ENCODE measurements at regions not wholly inside any gene's neighbourhood (a gene's known extent, or its start where the extent isn't known, plus 50 kb on each side); places are given as distances from the start of the nearest gene placed in this dataset.

DNA sequence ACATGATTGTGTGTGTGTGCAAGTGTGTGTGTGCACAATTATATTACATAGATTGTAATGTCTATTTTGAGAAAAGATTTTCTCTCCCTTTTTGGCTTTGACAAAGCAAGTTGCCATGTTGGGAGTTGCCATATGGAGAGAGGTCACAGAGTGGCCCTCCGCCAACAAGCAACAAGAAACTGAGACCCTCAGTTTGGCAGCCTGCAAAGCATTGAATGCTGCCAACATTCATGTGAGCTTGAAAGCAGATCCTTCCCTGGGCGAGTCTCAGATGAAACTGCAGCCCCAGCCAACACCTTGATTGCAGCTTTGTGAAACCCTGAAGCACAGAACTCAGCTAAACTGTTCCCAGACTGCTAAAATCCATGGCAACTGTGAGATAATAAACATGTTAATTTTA, 498.0 kb downstream of the NR2F1-AS1 start:
- no peak overlapping the region for H3K4me3 ChIP-seq (ENCODE audit: low read depth, low read length)
- in situ Hi-C loops (cut with HindIII; ENCODE audit: low sequenced_read_pairs): no loop called here
- DNase-seq (ENCODE audit: low read depth, low spot score): no peak
- TF ChIP-seq, protein P1, sequence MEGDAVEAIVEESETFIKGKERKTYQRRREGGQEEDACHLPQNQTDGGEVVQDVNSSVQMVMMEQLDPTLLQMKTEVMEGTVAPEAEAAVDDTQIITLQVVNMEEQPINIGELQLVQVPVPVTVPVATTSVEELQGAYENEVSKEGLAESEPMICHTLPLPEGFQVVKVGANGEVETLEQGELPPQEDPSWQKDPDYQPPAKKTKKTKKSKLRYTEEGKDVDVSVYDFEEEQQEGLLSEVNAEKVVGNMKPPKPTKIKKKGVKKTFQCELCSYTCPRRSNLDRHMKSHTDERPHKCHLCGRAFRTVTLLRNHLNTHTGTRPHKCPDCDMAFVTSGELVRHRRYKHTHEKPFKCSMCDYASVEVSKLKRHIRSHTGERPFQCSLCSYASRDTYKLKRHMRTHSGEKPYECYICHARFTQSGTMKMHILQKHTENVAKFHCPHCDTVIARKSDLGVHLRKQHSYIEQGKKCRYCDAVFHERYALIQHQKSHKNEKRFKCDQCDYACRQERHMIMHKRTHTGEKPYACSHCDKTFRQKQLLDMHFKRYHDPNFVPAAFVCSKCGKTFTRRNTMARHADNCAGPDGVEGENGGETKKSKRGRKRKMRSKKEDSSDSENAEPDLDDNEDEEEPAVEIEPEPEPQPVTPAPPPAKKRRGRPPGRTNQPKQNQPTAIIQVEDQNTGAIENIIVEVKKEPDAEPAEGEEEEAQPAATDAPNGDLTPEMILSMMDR (IDR thresholded peaks at IDR 0.05; ENCODE audit: low read depth, low read length): no peak

DNA sequence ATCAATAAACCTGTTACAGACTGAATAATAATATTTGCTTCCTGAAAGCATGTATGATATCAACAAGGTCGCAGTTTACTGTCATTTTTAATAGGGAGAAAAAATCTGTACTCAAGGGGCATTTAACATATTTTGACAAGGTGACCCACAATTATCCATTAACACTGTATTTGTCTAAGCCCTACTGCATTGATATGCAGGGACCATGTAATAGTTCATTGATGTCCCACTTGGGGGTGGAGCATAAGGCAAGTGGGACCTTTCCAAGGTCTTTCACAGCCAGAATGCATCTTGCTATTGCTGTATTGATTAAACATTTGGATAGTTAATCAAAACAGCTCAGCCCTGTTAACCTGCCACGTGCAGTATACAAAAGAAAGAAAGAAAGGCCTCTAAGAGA, 502.0 kb downstream of the NR2F1-AS1 start:
- H3K4me3 ChIP-seq (ENCODE audit: low read depth, low read length): no peak overlapping the region
- no peak for DNase-seq (ENCODE audit: low read depth, low spot score)
- in situ Hi-C loops (cut with HindIII; ENCODE audit: low sequenced_read_pairs): no loop called here
- TF ChIP-seq, protein P1 (IDR thresholded peaks at IDR 0.05; ENCODE audit: low read depth, low read length): no peak

DNA sequence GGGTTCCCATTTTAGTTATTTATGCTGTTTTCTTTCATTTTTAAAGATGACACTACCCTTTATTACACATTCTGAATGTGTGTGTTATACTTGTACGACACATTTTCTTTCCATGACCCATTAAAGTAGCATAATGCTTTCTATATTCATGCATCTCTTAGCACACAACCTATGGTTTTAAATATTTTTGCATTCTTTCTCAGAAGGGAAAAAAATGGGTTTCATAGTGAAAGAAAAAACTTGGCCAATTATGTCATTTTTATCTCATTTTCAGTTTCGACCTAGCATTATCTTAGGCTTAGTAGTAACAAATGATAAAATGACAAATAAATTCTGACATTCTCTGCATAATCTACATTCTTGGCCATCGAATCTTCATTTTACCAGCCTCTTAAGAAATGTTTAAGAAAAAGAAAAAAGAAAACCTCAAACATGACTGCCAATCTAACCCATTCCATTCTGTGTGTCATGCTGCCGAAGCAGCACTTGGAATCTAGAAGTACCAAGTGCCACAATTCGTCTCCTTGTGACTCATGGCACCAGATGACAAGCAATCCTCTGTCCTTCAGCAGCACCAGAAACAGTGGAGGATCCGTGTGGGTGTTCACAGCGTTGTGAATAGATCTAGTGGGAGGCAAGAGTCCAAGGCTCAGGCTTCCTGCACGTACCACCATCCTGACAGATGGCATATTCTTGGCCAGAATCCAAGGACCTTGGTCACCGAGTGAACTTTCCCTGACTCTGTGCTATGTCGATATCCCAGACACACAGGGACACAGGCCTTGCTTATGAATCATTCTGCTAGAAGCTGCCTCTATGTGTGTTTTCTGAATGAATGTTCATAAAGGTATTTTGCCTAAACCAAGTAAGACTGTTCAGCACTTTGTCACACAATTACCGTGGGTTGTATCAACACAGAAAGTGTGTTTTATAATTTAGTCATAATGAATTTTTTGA, 502.7 kb downstream of the NR2F1-AS1 start:
- in situ Hi-C loops (cut with HindIII; ENCODE audit: low sequenced_read_pairs): no loop called here
- DNase-seq (ENCODE audit: low read depth, low spot score): peak; percentile 92
- no peak overlapping the region for H3K4me3 ChIP-seq (ENCODE audit: low read depth, low read length)
- TF ChIP-seq, protein P1 (IDR thresholded peaks at IDR 0.05; ENCODE audit: low read depth, low read length): no peak

DNA sequence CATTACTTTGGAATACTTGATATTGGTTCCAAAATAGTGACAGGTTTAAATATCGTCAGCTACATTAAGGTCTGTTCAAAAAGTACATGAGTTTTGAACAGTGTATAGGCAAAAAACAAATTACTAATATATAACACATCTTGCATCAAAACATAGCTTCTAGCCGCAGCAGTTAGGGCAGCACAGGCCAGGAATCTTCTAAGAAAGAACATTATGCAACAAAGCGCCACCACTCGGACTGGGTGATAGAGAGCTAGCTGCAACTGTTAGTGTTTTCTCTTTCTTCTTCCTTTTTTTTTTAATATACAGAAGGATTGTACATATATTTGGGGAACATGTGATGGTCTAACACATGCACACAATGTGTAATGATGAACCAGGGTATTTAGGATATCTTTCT, 504.5 kb downstream of the NR2F1-AS1 start:
- TF ChIP-seq, protein P1 (IDR thresholded peaks at IDR 0.05; ENCODE audit: low read depth, low read length): no peak
- DNase-seq (ENCODE audit: low read depth, low spot score): no peak

DNA sequence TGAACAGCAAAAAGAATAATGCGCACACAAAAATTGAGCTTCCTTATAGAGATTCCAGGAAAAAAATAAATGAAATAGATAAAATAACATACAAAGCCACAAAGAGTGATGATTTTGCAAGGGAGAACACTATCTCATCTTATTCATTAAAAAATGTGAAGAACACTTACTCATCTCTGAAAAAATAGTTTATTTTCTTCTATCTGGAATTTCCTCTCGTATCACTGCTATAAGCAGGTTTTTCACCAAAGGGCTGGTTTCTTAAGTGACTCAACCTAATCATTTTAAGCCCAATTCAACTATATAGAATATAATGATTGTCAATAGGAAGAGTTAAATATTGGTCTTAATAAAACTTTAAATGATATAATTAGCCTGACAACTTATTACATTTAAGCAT, 504.9 kb downstream of the NR2F1-AS1 start:
- in situ Hi-C loops (cut with HindIII; ENCODE audit: low sequenced_read_pairs): no loop called here
- no peak overlapping the region for H3K4me3 ChIP-seq (ENCODE audit: low read depth, low read length)
- peak; percentile 37 for DNase-seq (ENCODE audit: low read depth, low spot score)
- TF ChIP-seq, protein P1 (IDR thresholded peaks at IDR 0.05; ENCODE audit: low read depth, low read length): no peak

More for the DNA sequence above, 504.5 kb downstream of the NR2F1-AS1 start:
- no peak overlapping the region for H3K4me3 ChIP-seq (ENCODE audit: low read depth, low read length)
- in situ Hi-C loops (cut with HindIII; ENCODE audit: low sequenced_read_pairs): no loop called here

DNA sequence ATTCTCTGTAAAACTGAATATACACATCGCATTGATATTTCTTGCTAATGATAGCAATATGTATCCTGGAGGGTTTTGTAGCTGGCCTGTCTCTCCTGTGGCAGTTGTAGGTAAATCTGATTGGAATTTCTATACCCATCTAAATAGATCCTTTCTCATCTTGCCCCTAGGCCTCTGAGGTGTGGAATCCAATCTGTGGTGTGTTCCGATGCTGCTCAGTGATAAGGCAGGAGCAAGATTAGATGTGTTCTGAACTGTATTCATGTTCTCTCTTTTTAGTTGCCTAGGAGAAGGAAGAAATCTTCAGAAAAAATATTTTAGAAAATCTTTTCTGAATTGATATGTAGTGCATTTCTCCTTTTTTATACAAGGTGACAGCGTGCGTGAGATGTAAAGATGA, 507.5 kb downstream of the NR2F1-AS1 start:
- in situ Hi-C loops (cut with HindIII; ENCODE audit: low sequenced_read_pairs): no loop called here
- H3K4me3 ChIP-seq (ENCODE audit: low read depth, low read length): no peak overlapping the region
- no peak for DNase-seq (ENCODE audit: low read depth, low spot score)
- TF ChIP-seq, protein P1 (IDR thresholded peaks at IDR 0.05; ENCODE audit: low read depth, low read length): no peak
